Loucy (cell line): ENCODE measurements at regions not wholly inside any gene's neighbourhood (a gene's known extent, or its start where the extent isn't known, plus 50 kb on each side); places are given as distances from the start of the nearest gene placed in this dataset.

Experiments
- H2AFZ ChIP-seq: fragments of 200-600 bp; sonication (generic); 2 replicates; pipeline ENCODE4 v1.6.0; 2016; ENCODE audit warnings: antibody characterized with exemption, mild to moderate bottlenecking, low read length, moderate library complexity
- H3F3A ChIP-seq: fragments of 200-600 bp; 2 replicates; pipeline ENCODE4 v1.6.0; 2016; ENCODE audit warnings: antibody characterized with exemption, low read depth, mild to moderate bottlenecking
- H3K27me3 ChIP-seq: fragments of 200-600 bp; sonication (generic); 2 replicates; pipeline ENCODE4 v1.6.1; 2014; ENCODE audit warnings: low read length, mild to moderate bottlenecking; ENCODE audit not compliant: insufficient read depth, poor library complexity, severe bottlenecking
- H3K36me3 ChIP-seq: fragments of 200-600 bp; sonication (generic); 2 replicates; pipeline ENCODE4 v1.6.1; 2016; ENCODE audit warnings: low read length; ENCODE audit not compliant: insufficient read depth
- H3K4me1 ChIP-seq: fragments of 200-600 bp; sonication (generic); 2 replicates; pipeline ENCODE4 v1.5.1; 2014; ENCODE audit warnings: low read length, mild to moderate bottlenecking; ENCODE audit not compliant: insufficient read depth, poor library complexity, severe bottlenecking
- H3K4me2 ChIP-seq: fragments of 200-600 bp; sonication (generic); 2 replicates; pipeline ENCODE4 v1.6.0; 2014; ENCODE audit warnings: antibody characterized with exemption, low read length, low read depth, mild to moderate bottlenecking; ENCODE audit not compliant: poor library complexity, severe bottlenecking
- H3K4me3 ChIP-seq: fragments of 200-600 bp; sonication (generic); 2 replicates; pipeline ENCODE4 v1.5.1; 2014; ENCODE audit warnings: low read length, mild to moderate bottlenecking, mixed read lengths; ENCODE audit not compliant: poor library complexity, severe bottlenecking
- H3K79me2 ChIP-seq: fragments of 200-600 bp; sonication (generic); 2 replicates; pipeline ENCODE4 v1.6.1; 2014; ENCODE audit warnings: low read length; ENCODE audit not compliant: insufficient read depth
- H3K9ac ChIP-seq: fragments of 200-600 bp; sonication (generic); 2 replicates; pipeline ENCODE4 v1.6.0; 2014; ENCODE audit warnings: mild to moderate bottlenecking, low read depth, low read length, moderate library complexity; ENCODE audit not compliant: poor library complexity, severe bottlenecking
- H3K9me2 ChIP-seq: fragments of 200-600 bp; sonication (generic); replicated peaks from 2 replicates; pipeline ENCODE4 v1.6.1; 2016; ENCODE audit warnings: low read depth, low read length, mixed read lengths
- H3K9me3 ChIP-seq: fragments of 200-600 bp; sonication (generic); 2 replicates; pipeline ENCODE4 v1.6.1; 2014; ENCODE audit warnings: mild to moderate bottlenecking, antibody characterized with exemption, low read length, low read depth; ENCODE audit not compliant: insufficient read depth
- H4K20me1 ChIP-seq: fragments of 200-600 bp; sonication (generic); 2 replicates; pipeline ENCODE4 v1.6.0; 2014; ENCODE audit warnings: antibody characterized with exemption, low read length, mild to moderate bottlenecking; ENCODE audit not compliant: insufficient read depth, poor library complexity, severe bottlenecking
- CTCF ChIP-seq: fragments of 200-600 bp; sonication (generic); conservative IDR thresholded peaks from 2 replicates; pipeline ENCODE4 v1.5.1; 2014; ENCODE audit warnings: mild to moderate bottlenecking, antibody characterized with exemption, low read length
- EZH2phosphoT487 ChIP-seq: fragments of 200-600 bp; IDR thresholded peaks from 2 replicates; pipeline ENCODE4 v1.6.1; 2018; ENCODE audit warnings: antibody characterized with exemption, mild to moderate bottlenecking, moderate library complexity, borderline replicate concordance

GRCh38 chr2:183881978-183882377, 716.4 kb upstream of the ZNF804A start:
- H4K20me1 ChIP-seq: no peaks in the 10 kb centered on the region
- no peaks in the 10 kb centered on the region for H3K79me2 ChIP-seq
- no peak overlapping the region for H3K9ac ChIP-seq
- no peaks in the 10 kb centered on the region for H3K9me2 ChIP-seq
- H2AFZ ChIP-seq: no peak overlapping the region
- no peaks in the 10 kb centered on the region for H3K27me3 ChIP-seq
- H3K36me3 ChIP-seq: no peaks in the 10 kb centered on the region
- H3K4me1 ChIP-seq: no peaks in the 10 kb centered on the region
- no peak for TF ChIP-seq EZH2phosphoT487
- TF ChIP-seq CTCF: no peak
- no peaks in the 10 kb centered on the region for H3F3A ChIP-seq
- H3K4me3 ChIP-seq: no peak overlapping the region
- H3K9me3 ChIP-seq: no peaks in the 10 kb centered on the region
- no peak overlapping the region for H3K4me2 ChIP-seq

- no peaks in the 10 kb centered on the region for H3K9me2 ChIP-seq
- H3K4me1 ChIP-seq: no peaks in the 10 kb centered on the region
- TF ChIP-seq CTCF (no peak), EZH2phosphoT487 (no peak)
- H3F3A ChIP-seq: no peaks in the 10 kb centered on the region
- no peak overlapping the region for H3K9ac ChIP-seq
- H3K4me2 ChIP-seq: no peak overlapping the region
- H4K20me1 ChIP-seq: no peaks in the 10 kb centered on the region
- no peaks in the 10 kb centered on the region; the same call in 1 of the 2 replicates for H3K9me3 ChIP-seq
- no peaks in the 10 kb centered on the region for H3K79me2 ChIP-seq
- H3K27me3 ChIP-seq: no peaks in the 10 kb centered on the region
- no peaks in the 10 kb centered on the region for H3K36me3 ChIP-seq
- H3K4me3 ChIP-seq: no peak overlapping the region
- H2AFZ ChIP-seq: no peak overlapping the region
These were observed 705.9 kb upstream of the ZNF804A start for GRCh38 chr2:183892315-183892941.

GRCh38 chr2:183898641-183899040, 699.7 kb upstream of the ZNF804A start:
- Histone ChIP-seq H3K4me2 (no peak overlapping the region), H3K79me2 (no peaks in the 10 kb centered on the region), H3K4me3 (no peak overlapping the region), H3K9me2 (no peaks in the 10 kb centered on the region), H4K20me1 (no peaks in the 10 kb centered on the region), H3K36me3 (no peaks in the 10 kb centered on the region), H2AFZ (no peak overlapping the region), H3F3A (no peaks in the 10 kb centered on the region), H3K9ac (no peak overlapping the region), H3K9me3 (no peaks in the 10 kb centered on the region), H3K27me3 (no peaks in the 10 kb centered on the region), H3K4me1 (no peaks in the 10 kb centered on the region)
- TF ChIP-seq CTCF: no peak
- no peak for TF ChIP-seq EZH2phosphoT487
